HepG2 (cell line): ENCODE measurements at regions not wholly inside any gene's neighbourhood (a gene's known extent, or its start where the extent isn't known, plus 50 kb on each side); places are given as distances from the start of the nearest gene placed in this dataset.

ENCODE experiments used
- AHDC1 ChIP-seq: sonication (generic); formaldehyde crosslinking; IDR thresholded peaks from 2 replicates; pipeline ENCODE4 v1.5.1; 2020; ENCODE audit warnings: mild to moderate bottlenecking, missing genetic modification reagents, borderline replicate concordance
- ATF1 ChIP-seq: IDR thresholded peaks from 2 replicates; pipeline ENCODE4 v1.6.1; 2016; ENCODE audit warnings: mild to moderate bottlenecking, control low read depth
- CHCHD3 ChIP-seq: sonication (generic); formaldehyde crosslinking; IDR thresholded peaks from 2 replicates; pipeline ENCODE4 v1.8.0; 2022; ENCODE audit warnings: mild to moderate bottlenecking, missing genetic modification reagents, moderate library complexity
- CREBL2 ChIP-seq: sonication (generic); formaldehyde crosslinking; IDR thresholded peaks from 2 replicates; pipeline ENCODE4 v1.8.1; 2023; ENCODE audit warnings: missing genetic modification reagents, mild to moderate bottlenecking, borderline replicate concordance
- FOXK2 ChIP-seq: fragments of 450-650 bp; IDR thresholded peaks from 2 replicates; pipeline ENCODE4 v1.6.1; 2016
- HOXD1 ChIP-seq: sonication (generic); formaldehyde crosslinking; IDR thresholded peaks from 2 replicates; pipeline ENCODE4 v1.5.0; 2020; ENCODE audit warnings: missing genetic modification reagents
- MAFF ChIP-seq: IDR thresholded peaks from 2 replicates; pipeline ENCODE4 v1.6.1; 2011; ENCODE audit warnings: low read depth, low read length, improper control_type of control experiment
- MEIS2 ChIP-seq: sonication (generic); formaldehyde crosslinking; IDR thresholded peaks from 2 replicates; pipeline ENCODE4 v1.9.0; 2021; ENCODE audit warnings: mild to moderate bottlenecking, missing genetic modification reagents
- NFIB ChIP-seq: sonication (generic); formaldehyde crosslinking; IDR thresholded peaks from 2 replicates; pipeline ENCODE4 v1.9.0; 2021; ENCODE audit warnings: missing genetic modification reagents, mild to moderate bottlenecking, borderline replicate concordance
- ZNF326 ChIP-seq: sonication (generic); formaldehyde crosslinking; IDR thresholded peaks from 2 replicates; pipeline ENCODE4 v1.4.0; 2020; ENCODE audit warnings: missing genetic modification reagents, borderline replicate concordance
- ZNF44 ChIP-seq: sonication (generic); formaldehyde crosslinking; IDR thresholded peaks from 2 replicates; pipeline ENCODE4 v1.5.1; 2020; ENCODE audit warnings: mild to moderate bottlenecking, missing genetic modification reagents
- ZNF543 ChIP-seq: sonication (generic); formaldehyde crosslinking; IDR thresholded peaks from 2 replicates; pipeline ENCODE4 v1.4.0; 2020; ENCODE audit warnings: mild to moderate bottlenecking, missing genetic modification reagents
- ZNF615 ChIP-seq: sonication (generic); formaldehyde crosslinking; IDR thresholded peaks from 2 replicates; pipeline ENCODE4 v1.5.0; 2020; ENCODE audit warnings: mild to moderate bottlenecking, missing genetic modification reagents, borderline replicate concordance
- ZNF629 ChIP-seq: sonication (generic); formaldehyde crosslinking; conservative IDR thresholded peaks from 2 replicates; pipeline ENCODE4 v1.5.0; 2020; ENCODE audit warnings: missing genetic modification reagents
- TF ChIP-seq, protein P1 (sequence below): sonication (generic); formaldehyde crosslinking; IDR thresholded peaks from 2 replicates; pipeline ENCODE4 v1.4.0; 2020; ENCODE audit warnings: mild to moderate bottlenecking, missing genetic modification reagents
- TF ChIP-seq, protein P2 (sequence below): IDR thresholded peaks from 2 replicates; pipeline ENCODE4 v1.6.1; 2016; ENCODE audit warnings: mild to moderate bottlenecking
- TF ChIP-seq, protein P3 (sequence below): IDR thresholded peaks from 2 replicates; pipeline ENCODE4 v1.6.1; 2018; ENCODE audit warnings: missing genetic modification reagents
- TF ChIP-seq, protein P4 (sequence below): sonication (generic); formaldehyde crosslinking; IDR thresholded peaks from 2 replicates; pipeline ENCODE4 v1.4.0; 2020; ENCODE audit warnings: missing genetic modification reagents

- TF ChIP-seq AHDC1 = no peak
- TF ChIP-seq, protein P1, sequence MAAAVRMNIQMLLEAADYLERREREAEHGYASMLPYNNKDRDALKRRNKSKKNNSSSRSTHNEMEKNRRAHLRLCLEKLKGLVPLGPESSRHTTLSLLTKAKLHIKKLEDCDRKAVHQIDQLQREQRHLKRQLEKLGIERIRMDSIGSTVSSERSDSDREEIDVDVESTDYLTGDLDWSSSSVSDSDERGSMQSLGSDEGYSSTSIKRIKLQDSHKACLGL = peak; percentile 49; the same call in 1 of the 2 replicates
- peak; percentile 47; the same call in 1 of the 2 replicates for TF ChIP-seq MAFF
- TF ChIP-seq ZNF543 (CRISPR knock-in tag) = peak; percentile 98
- TF ChIP-seq NFIB (CRISPR knock-in tag) = no peak
- TF ChIP-seq HOXD1 (CRISPR knock-in tag) = peak; percentile 84
- TF ChIP-seq ZNF629 (CRISPR knock-in tag) = no peak
- TF ChIP-seq ZNF44 (CRISPR knock-in tag) = no peak
- peak; percentile 94 for TF ChIP-seq FOXK2
- TF ChIP-seq, protein P2, sequence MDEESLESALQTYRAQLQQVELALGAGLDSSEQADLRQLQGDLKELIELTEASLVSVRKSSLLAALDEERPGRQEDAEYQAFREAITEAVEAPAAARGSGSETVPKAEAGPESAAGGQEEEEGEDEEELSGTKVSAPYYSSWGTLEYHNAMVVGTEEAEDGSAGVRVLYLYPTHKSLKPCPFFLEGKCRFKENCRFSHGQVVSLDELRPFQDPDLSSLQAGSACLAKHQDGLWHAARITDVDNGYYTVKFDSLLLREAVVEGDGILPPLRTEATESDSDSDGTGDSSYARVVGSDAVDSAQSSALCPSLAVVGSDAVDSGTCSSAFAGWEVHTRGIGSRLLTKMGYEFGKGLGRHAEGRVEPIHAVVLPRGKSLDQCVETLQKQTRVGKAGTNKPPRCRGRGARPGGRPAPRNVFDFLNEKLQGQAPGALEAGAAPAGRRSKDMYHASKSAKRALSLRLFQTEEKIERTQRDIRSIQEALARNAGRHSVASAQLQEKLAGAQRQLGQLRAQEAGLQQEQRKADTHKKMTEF (CRISPR knock-in tag) = peak; percentile 92
- TF ChIP-seq, protein P3, sequence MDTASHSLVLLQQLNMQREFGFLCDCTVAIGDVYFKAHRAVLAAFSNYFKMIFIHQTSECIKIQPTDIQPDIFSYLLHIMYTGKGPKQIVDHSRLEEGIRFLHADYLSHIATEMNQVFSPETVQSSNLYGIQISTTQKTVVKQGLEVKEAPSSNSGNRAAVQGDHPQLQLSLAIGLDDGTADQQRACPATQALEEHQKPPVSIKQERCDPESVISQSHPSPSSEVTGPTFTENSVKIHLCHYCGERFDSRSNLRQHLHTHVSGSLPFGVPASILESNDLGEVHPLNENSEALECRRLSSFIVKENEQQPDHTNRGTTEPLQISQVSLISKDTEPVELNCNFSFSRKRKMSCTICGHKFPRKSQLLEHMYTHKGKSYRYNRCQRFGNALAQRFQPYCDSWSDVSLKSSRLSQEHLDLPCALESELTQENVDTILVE (CRISPR knock-in tag) = 0 out of 2 replicates have a peak, but pooled peaks have one; percentile 37
- TF ChIP-seq ZNF326 (CRISPR knock-in tag) = no peak
- no peak for TF ChIP-seq CHCHD3 (CRISPR knock-in tag)
- TF ChIP-seq ZNF615 (CRISPR knock-in tag) = no peak
- TF ChIP-seq, protein P4, sequence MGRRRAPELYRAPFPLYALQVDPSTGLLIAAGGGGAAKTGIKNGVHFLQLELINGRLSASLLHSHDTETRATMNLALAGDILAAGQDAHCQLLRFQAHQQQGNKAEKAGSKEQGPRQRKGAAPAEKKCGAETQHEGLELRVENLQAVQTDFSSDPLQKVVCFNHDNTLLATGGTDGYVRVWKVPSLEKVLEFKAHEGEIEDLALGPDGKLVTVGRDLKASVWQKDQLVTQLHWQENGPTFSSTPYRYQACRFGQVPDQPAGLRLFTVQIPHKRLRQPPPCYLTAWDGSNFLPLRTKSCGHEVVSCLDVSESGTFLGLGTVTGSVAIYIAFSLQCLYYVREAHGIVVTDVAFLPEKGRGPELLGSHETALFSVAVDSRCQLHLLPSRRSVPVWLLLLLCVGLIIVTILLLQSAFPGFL = no peak
- TF ChIP-seq MEIS2 (CRISPR knock-in tag) = peak; percentile 93
- peak; percentile 33; the same call in 1 of the 2 replicates for TF ChIP-seq CREBL2
- no peak for TF ChIP-seq ATF1 (CRISPR knock-in tag)
Measured at GRCh38 chr4:3836756-3837601, 70.8 kb downstream of the ADRA2C start (continued).
